ENCODE measurements at regions not wholly inside any gene's neighbourhood (a gene's known extent, or its start where the extent isn't known, plus 50 kb on each side); places are given as distances from the start of the nearest gene placed in this dataset.

- TF ChIP-seq CTCF (IDR thresholded peaks at IDR 0.05; ENCODE audit: low read depth, low read length): no peak
- no peak for DNase-seq (ENCODE audit: low read depth in 1 of 2, low spot score in 1 of 2)
- H3K4me1 ChIP-seq (ENCODE audit: low read depth): no peaks in the 10 kb centered on the region
Observed at GRCh38 chr6:126461045-126461444, 121.1 kb downstream of the CENPW start.

GRCh38 chr6:126464245-126464644 lies 124.3 kb downstream of the CENPW start:
- no peak for TF ChIP-seq CTCF (IDR thresholded peaks at IDR 0.05; ENCODE audit: low read depth, low read length)
- no peak overlapping the region for H3K27ac ChIP-seq

More at GRCh38 chr6:126461045-126461444, 121.1 kb downstream of the CENPW start:
- no peaks in the 10 kb centered on the region for H3K9me3 ChIP-seq (ENCODE audit: low read depth)
- H3K27me3 ChIP-seq: no peaks in the 10 kb centered on the region
- no peak overlapping the region for H3K4me3 ChIP-seq
- H3K36me3 ChIP-seq: no peaks in the 10 kb centered on the region
- H3K27ac ChIP-seq: no peak overlapping the region

GRCh38 chr6:126475449-126475848 lies 135.5 kb downstream of the CENPW start:
- Histone ChIP-seq H3K4me1 (ENCODE audit: low read depth) (no peaks in the 10 kb centered on the region), H3K36me3 (no peaks in the 10 kb centered on the region), H3K9me3 (ENCODE audit: low read depth) (no peaks in the 10 kb centered on the region), H3K4me3 (no peak overlapping the region), H3K27ac (no peak overlapping the region), H3K27me3 (no peaks in the 10 kb centered on the region)
- DNase-seq (ENCODE audit: low read depth in 1 of 2, low spot score in 1 of 2): no peak
- TF ChIP-seq CTCF (IDR thresholded peaks at IDR 0.05; ENCODE audit: low read depth, low read length): no peak

More at GRCh38 chr6:126464245-126464644, 124.3 kb downstream of the CENPW start:
- H3K4me1 ChIP-seq (ENCODE audit: low read depth): no peaks in the 10 kb centered on the region
- no peak for DNase-seq (ENCODE audit: low read depth in 1 of 2, low spot score in 1 of 2)
- H3K9me3 ChIP-seq (ENCODE audit: low read depth): no peaks in the 10 kb centered on the region
- H3K36me3 ChIP-seq: no peaks in the 10 kb centered on the region
- H3K4me3 ChIP-seq: no peak overlapping the region
- no peaks in the 10 kb centered on the region for H3K27me3 ChIP-seq

GRCh38 chr6:126477678-126478077 lies 137.8 kb downstream of the CENPW start:
- no peaks in the 10 kb centered on the region for H3K9me3 ChIP-seq (ENCODE audit: low read depth)
- no peak for TF ChIP-seq CTCF (IDR thresholded peaks at IDR 0.05; ENCODE audit: low read depth, low read length)
- no peaks in the 10 kb centered on the region for H3K4me1 ChIP-seq (ENCODE audit: low read depth)
- H3K27ac ChIP-seq: no peak overlapping the region
- no peaks in the 10 kb centered on the region for H3K36me3 ChIP-seq
- DNase-seq (ENCODE audit: low read depth in 1 of 2, low spot score in 1 of 2): no peak
- H3K4me3 ChIP-seq: no peak overlapping the region
- H3K27me3 ChIP-seq: no peaks in the 10 kb centered on the region

- no peaks in the 10 kb centered on the region for H3K36me3 ChIP-seq
- no peak overlapping the region for H3K27ac ChIP-seq
- H3K4me3 ChIP-seq: no peak overlapping the region
- H3K9me3 ChIP-seq (ENCODE audit: low read depth): no peaks in the 10 kb centered on the region
- H3K27me3 ChIP-seq: no peaks in the 10 kb centered on the region
- no peak for TF ChIP-seq CTCF (IDR thresholded peaks at IDR 0.05; ENCODE audit: low read depth, low read length)
- no peaks in the 10 kb centered on the region for H3K4me1 ChIP-seq (ENCODE audit: low read depth)
- no peak for DNase-seq (ENCODE audit: low read depth in 1 of 2, low spot score in 1 of 2)
Observed at GRCh38 chr6:126480268-126480667, 140.4 kb downstream of the CENPW start.

GRCh38 chr6:126481319-126481718 lies 141.4 kb downstream of the CENPW start:
- H3K4me3 ChIP-seq: no peak overlapping the region
- DNase-seq (ENCODE audit: low read depth in 1 of 2, low spot score in 1 of 2): no peak
- H3K9me3 ChIP-seq (ENCODE audit: low read depth): no peaks in the 10 kb centered on the region
- no peaks in the 10 kb centered on the region for H3K36me3 ChIP-seq
- H3K27me3 ChIP-seq: no peaks in the 10 kb centered on the region
- no peaks in the 10 kb centered on the region for H3K4me1 ChIP-seq (ENCODE audit: low read depth)
- H3K27ac ChIP-seq: no peak overlapping the region
- no peak for TF ChIP-seq CTCF (IDR thresholded peaks at IDR 0.05; ENCODE audit: low read depth, low read length)

Data from cardiac muscle cell (in vitro differentiated cells and primary cell).